ENCODE measurements at regions not wholly inside any gene's neighbourhood (a gene's known extent, or its start where the extent isn't known, plus 50 kb on each side); places are given as distances from the start of the nearest gene placed in this dataset.
"Not testable (repeated sequence)": the region's sequence is repeated elsewhere in the genome, so short reads cannot be mapped to it uniquely, and the experiment has no call there.

GRCh38 chr18:66994790-66995189, 390.9 kb upstream of the CDH19 start:
- no peak for DNase-seq

DNA sequence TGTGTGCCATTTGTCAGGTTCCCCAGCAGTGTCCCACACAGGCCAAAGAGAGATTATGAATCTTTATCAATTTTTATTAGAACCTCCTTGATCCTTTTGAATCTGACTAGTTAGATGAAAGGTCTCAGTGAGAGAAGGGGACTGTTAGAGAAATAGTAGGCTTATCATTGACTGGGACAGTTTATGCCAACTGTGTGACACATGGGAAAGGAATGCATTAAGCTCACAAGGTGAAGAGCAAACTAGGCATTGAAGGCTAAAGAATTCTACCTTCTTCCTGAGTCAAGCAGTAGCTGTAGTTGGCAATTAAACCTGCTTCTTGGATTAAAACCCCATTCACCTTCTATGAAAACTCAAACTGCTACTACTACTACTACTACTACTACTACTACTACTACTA, 389.6 kb upstream of the CDH19 start:
- DNase-seq, result no peak

DNA sequence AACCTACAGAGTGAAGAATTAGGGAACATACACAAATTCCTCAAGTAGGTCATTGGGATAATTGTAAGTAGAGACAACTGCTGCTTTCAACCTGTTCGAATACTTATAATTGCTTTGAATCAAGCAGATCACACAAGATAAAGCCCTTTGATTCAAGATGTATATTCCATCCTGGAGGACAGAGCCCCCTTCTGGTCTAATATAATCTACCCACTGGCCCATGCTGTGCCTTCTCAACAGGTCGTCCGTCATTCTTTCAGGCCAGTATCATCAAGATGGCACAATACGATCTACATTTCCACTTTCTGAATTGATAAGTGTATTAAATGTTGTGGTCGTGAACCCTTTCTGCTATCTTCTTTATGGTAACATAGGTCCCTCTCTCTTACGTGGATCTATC, 387.0 kb upstream of the CDH19 start:
- no peak for DNase-seq

GRCh38 chr18:66979009-66979408, 375.1 kb upstream of the CDH19 start:
- no peak for DNase-seq

DNA sequence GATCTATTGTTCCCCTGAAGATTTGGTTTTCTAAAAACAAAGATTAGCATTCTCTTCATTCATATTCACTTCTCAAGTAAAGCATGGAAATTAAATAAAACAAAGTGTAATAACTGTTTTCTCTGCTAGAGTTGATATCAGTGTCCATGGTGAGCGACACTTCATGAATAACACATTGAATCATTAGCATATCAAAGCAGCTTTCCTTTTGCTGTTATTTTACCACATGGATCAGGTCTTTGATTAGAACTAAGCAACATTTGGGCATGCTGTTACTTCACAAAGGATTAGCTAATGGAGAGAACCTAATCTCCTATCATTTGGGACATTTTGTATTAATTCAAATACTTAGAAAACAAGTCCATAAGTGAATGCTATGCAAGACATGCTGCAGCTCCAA, 368.8 kb upstream of the CDH19 start:
- no peak for DNase-seq

DNA sequence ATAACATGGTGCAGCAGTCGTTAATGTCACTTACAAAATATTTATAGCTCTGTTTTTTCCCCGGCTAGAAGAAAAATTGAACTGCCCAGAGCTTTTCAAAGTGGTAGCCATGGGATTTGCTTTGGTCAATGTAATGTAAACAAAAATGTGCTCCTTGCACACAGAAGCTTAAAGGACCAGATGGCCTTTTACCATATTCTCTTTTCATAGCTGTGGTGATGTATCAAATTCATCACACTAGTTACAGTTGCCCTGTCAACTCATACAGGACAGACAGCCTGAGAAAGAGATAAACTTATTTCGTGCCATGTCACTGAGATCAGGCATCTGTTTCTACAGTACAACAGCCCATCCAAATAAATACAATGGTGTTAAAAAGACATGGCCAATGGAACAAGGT, 368.1 kb upstream of the CDH19 start:
- DNase-seq, result no peak

GRCh38 chr18:66966171-66966570, 362.3 kb upstream of the CDH19 start:
- DNase-seq, result no peak

GRCh38 chr18:66958309-66958708, 354.4 kb upstream of the CDH19 start:
- DNase-seq, result no peak

- DNase-seq, result no peak
Observed at GRCh38 chr18:66951750-66952149, 347.9 kb upstream of the CDH19 start.

- DNase-seq, result no peak
Observed at GRCh38 chr18:66949419-66949818, 345.5 kb upstream of the CDH19 start.

- DNase-seq, result no peak
Observed at GRCh38 chr18:66937546-66937945, 333.7 kb upstream of the CDH19 start.

DNA sequence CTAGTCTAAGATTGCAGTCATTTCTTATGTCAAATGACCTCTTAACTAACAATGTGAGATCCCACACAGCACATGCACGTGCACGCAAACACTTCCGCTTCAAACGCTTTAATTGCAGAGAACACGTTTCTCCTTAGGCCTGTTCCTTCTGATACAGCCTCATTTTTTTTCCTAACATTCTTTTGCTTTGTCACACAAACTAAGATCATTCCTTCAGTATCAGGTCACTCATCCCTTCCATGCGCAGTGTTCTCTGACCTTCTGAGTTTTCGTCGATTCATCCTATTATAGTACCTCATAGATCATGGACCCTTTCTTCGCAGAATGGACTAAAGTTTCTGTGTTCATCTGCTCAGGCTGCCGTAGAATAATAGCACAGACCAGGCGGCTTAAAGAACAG, 327.1 kb upstream of the CDH19 start:
- no peak for DNase-seq

- DNase-seq, result no peak
Observed at GRCh38 chr18:66916834-66917233, 312.9 kb upstream of the CDH19 start.

DNA sequence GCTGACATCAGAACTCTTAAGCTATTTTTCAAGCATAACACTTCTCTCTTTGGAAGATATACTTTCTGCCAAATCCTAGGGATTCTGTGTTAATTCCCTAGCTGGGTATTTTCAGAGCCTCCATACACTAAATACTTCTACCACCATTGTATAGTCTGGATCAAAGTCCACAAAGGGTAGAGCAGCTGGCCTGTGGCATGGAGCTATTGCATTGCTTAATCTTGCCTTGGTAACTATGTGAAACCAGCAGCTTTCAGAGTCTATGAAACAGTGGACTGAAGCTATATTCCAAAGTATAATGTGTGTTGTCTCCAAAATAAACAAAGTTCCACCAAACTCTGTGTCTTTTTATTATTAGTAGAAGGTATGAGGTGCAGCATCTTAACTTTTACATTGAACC, 296.9 kb upstream of the CDH19 start:
- no peak for DNase-seq

DNA sequence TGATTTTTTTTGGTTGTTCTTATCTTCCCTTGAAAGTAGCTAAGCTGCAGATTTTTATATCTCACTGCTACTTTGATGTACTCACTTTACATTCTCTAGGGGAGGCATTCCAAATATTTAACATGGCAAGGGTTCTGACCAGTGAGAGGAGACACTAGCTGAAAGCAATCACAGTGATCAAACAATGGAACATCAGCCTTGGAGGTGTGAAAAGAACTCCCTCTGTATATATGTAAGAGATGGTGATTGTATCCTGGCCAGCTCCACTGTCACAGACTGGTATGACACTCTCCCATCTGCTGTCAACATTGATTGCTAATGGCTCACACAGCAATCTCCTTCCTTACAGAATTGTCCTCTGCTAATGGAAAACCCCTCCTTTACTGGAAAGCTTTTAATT, 291.7 kb upstream of the CDH19 start:
- no peak for DNase-seq

GRCh38 chr18:66894851-66895250, 291.0 kb upstream of the CDH19 start:
- no peak for DNase-seq

GRCh38 chr18:66892388-66892787, 288.5 kb upstream of the CDH19 start:
- DNase-seq, result not testable (repeated sequence)

DNA sequence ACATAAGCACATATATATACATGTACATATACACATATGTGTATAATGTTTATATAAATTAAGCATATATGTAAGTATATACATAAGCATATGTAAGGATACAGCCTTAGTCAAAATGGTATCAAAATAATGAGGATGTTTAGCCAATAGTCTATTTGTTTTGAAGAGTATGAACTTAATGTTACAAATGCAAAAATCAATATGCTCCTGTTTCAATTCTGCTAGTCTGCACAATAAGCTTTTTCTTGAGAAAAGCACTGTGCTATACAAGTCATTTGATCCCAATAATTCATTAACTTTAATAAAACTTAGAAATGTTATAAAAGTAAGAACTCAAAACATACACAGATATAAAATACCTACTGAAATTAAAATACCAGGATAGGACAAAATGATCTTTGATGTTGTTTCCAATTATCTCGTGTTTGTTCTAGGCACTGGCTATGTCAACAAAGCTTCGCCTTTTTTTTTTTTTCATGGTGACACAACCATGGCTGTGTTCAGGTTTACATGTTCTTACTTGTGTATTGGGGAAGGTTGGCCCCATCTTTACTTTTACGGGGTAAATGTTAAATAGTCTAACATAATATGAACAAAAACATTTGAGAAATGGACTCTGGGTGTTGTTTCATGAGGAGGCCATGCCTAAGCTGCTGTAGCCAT, 271.1 kb upstream of the CDH19 start:
- DNase-seq, result no peak

DNA sequence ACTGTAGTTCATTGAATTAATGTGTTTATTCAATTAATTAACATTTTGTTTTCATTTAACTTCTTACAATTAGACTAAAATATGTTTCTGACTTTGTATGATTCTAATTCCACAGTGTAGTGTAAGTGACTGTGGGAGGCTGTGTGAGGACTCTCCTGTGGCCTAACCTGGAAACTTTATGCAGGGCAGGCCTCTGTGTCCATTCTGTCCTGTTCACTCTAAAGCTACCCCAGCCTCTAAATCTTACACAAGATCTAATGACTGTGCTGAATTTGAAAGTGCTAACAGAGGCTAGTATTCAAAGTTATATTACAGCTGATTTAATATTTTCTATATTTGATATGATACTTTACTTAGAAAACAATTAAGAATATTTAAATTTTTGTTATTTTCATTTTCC, 270.5 kb upstream of the CDH19 start:
- no peak for DNase-seq

DNA sequence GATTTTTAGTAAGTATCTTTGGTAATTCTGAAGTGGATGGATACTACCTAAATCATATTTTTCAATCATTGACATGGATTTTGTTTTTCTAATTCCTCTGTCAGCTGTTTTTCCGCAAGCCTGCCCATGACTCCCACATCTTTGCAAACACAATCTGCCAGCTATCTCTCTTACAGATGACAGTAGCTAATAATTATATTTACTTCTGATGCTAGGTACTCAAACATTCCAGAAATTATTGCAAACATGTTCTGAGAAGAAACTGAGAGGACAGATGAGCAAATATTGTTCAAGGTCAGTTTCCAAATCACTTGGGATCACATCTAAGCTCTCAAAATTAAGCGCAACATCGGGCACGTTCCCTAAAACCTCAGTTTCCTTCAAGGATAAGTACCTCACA, 270.0 kb upstream of the CDH19 start:
- DNase-seq, result no peak

DNA sequence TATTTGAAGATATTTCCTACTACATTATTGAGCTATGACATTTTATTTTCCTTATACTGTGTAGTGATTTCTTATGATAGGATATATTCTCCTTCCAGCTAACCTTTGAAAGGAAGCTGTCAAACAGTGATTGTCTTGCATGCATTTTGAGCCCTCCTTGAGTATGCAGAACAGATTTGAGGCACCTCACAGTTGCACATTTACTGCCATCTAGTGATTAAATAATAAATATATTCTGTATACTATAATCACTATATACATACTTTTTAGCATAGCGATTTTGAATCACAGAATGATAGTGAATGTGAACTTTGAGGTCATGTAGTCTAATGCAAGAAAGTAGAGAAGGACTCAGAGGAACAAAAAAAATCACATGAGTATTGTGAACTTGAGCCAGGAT, 268.4 kb upstream of the CDH19 start:
- DNase-seq, result no peak

GRCh38 chr18:66867653-66868052, 263.8 kb upstream of the CDH19 start:
- DNase-seq, result no peak

DNA sequence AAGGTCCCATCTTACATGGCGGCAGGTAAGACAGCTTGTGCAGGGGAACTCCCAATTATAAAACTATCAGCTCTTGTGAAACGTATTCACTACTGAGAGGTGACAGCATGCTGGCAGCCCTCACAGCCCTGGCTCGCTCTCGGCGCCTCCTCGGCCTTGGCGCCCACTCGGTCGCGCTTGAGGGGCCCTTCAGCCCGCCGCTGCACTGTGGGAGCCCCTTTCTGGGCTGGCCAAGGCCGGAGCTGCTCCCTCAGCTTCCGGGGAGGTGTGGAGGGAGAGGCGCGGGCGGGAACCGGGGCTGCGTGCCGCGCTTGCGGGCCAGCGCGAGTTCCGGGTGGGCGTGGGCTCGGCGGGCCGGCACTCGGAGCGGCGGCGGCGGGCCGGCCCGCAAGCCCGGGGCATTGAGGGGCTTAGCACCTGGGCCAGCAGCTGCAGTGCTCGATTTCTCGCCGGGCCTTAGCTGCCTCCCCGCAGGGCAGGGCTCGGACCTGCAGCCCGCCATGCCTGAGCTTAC, 262.6 kb upstream of the CDH19 start:
- not testable (repeated sequence) for DNase-seq

GRCh38 chr18:66838340-66838987, 234.6 kb upstream of the CDH19 start:
- DNase-seq, result no peak

DNA sequence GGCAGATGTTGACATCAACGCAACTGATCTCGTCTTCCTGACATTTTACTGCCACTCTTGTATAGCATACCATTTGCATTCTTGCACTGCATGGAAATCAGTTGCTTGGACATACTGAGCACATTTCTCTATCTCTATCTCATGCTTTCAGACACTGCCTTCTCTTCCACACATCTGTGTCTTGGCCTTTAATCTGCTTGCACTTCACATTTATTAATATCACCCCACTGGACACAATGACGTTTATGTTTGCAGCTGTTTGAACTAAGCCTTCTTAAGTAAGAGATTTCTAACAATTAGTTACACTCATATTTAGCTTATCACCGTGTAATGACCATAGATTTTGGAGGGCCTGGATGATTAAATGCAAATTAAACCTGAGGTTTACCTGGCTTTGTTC, 229.8 kb upstream of the CDH19 start:
- DNase-seq, result no peak

All from activated CD4-positive, alpha-beta T cell treated with anti-CD3 and anti-CD28 coated beads, Interleukin-2, Interleukin-6, amounts not matched to agents 100 ng/mL and 50 ng/mL, durations not matched to agents 16 hours and 8 hours (primary cell).